GM19328 (cell line): ENCODE measurements at regions not wholly inside any gene's neighbourhood (a gene's known extent, or its start where the extent isn't known, plus 50 kb on each side); places are given as distances from the start of the nearest gene placed in this dataset.

ENCODE experiments used
- ATAC-seq: cut with Tn5 transposase; IDR thresholded peaks from one replicate; pipeline ENCODE4 v1.9.1; 2021; ENCODE audit warnings: mild to moderate bottlenecking, moderate library complexity; ENCODE audit not compliant: unreplicated experiment

- no peak for ATAC-seq
Observed at GRCh38 chr5:2031581-2031980, 148.9 kb upstream of the IRX4 start.

- no peak for ATAC-seq
Observed at GRCh38 chr5:2030131-2030530, 147.4 kb upstream of the IRX4 start.

DNA sequence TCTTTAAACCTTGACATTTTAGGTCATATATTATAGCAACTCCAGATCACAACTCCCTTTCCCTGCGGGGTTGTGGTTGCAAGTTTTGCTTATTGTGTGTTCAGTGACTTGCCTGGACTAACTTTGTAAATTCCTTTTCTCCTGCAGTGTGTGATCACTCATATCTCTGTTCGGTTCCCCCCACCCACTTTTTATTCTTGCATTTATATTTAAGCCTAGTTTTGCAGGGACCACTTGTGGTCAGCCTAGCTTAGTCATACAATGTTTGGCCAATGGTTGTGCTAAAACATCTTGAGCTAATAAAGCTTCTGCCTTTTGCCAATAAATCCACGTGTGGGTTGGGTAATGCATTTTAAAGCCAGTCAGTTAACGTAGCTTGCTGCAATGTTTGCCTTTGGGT lies 146.5 kb upstream of the IRX4 start:
- no peak for ATAC-seq

DNA sequence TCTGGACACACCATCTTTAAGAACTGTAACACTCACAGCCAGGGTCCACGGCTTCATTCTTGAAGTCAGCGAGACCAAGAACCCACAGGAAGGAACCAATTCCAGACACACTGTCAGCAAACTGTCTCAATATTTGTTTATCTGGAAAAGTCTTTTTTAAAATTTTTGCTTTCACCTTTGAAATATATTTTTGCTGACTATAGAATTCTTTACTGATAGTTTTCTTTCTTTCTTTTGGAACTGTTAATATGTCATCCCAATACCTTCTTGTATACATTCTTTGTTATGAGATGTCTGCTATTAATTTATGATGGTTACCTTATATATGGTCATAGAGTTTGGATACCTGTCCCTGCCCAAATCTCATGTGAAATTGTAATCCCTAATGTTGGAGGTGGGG lies 145.1 kb upstream of the IRX4 start:
- no peak for ATAC-seq

GRCh38 chr5:2024986-2025721 lies 142.4 kb upstream of the IRX4 start:
- no peak for ATAC-seq

GRCh38 chr5:2023196-2023595 lies 140.5 kb upstream of the IRX4 start:
- ATAC-seq: no peak

DNA sequence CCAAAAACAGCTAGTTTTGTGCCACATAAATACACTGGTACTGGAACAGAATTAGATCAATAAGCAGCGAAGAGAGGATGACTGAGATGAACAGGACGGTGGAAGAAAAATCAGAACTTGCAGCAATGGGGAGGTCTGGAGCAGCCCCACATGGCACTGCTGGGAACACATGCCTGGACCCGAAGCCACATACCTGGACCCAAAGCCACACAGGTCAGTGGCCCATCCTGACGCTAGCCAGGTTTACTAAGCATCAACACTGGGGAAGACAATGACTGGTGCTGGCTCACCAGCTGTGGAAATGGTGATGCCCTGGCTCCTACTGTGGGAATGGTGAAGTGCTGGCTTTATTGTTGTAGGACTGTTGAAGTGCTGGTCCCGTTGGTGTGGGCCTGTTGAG lies 139.7 kb upstream of the IRX4 start:
- no peak for ATAC-seq

GRCh38 chr5:2021484-2022176 lies 138.9 kb upstream of the IRX4 start:
- ATAC-seq: no peak

- ATAC-seq: no peak
Observed at GRCh38 chr5:2020730-2021129, 138.0 kb upstream of the IRX4 start.

DNA sequence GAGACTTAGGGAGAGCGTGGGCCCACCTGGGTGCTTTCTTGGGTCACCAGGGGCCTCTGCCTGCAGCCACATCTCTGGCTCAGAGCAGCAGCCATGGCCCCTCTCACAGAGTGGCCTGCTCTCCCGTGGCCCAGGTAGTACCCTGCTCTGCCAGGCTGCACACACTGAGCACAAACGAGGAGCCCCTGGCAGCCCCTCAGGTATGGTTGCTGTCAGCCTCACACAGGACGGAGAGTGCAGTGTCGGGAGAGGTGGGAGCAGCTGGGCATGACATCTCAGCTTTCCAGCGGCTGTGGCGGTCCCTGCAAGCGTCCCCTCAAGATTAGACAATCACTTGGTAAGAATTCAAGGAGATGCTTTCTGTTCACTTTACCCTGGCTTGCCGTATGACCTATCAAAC lies 137.0 kb upstream of the IRX4 start:
- ATAC-seq: no peak

DNA sequence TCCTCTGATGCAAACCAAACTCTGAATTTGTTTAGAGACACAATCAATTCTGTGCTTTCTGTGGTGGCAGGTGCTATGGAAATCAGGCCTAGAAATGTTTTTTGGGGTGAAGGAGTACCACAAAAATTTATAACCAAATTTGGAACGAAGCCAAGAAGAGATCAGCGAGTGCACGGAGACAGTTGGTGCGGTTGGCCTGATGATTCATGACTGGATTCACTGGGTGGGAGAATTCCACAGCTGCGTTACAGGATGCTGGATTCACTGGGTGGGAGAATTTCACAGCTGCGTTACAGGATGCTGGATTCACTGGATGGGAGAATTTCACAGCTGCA lies 135.6 kb upstream of the IRX4 start:
- no peak for ATAC-seq

- no peak for ATAC-seq
Observed at GRCh38 chr5:2017540-2018389, 135.0 kb upstream of the IRX4 start.

DNA sequence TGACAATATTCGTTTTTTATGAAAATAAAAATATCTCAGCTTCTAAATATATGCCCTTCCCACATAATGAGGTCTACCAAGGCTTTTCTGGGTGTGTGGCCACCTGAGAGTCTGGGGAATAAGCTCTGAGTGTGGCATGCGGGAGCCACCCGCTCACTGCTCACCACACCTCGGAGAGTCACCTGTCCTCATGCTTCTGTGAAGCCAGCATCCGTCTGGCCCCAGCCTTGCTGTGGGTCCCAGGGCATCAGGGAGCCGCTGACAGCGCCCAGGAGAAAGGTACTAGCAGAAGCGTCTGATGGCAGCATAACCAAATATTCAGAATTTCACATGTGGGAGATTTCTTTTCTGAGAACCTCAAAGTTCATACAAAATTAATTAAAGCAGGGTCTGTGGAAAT lies 133.2 kb upstream of the IRX4 start:
- no peak for ATAC-seq

- no peak for ATAC-seq
Observed at GRCh38 chr5:2015124-2015848, 132.6 kb upstream of the IRX4 start.

GRCh38 chr5:2014058-2014610 lies 131.4 kb upstream of the IRX4 start:
- ATAC-seq: no peak

DNA sequence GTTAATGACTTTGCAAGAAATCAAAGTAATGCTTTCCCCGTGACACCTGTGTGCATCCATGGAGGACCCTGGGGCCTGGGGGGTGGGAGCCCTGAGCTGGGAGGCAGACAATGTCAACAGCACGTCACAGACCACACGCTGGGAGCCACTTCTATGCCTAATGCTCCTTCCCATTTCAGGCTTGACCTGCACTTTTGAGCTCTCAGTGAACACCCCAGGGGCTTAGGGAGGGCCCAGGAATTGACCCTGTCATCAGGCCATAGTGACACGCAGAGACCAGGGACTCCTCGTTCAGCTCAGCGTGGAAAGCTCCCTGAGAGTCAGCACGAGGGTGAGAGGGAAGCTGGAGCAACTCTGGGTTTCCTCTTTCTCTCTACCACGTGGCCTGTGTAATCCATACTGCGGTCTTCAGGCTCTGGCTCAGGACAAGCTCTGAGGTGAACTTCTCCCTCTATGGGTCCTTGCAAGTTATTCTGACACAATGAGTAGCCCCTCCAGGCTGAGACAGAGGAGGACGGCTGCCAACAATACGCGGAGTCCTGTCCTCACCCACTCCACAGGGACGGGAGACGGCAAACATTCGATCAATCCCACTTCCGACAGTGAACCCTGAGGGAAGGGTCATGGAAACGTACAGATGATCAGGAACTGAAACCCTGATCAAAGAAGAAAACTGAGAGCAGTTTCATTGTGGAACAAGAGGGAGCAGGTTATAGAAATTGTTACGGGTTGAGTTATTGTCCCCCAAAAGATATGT lies 130.8 kb upstream of the IRX4 start:
- no peak for ATAC-seq

DNA sequence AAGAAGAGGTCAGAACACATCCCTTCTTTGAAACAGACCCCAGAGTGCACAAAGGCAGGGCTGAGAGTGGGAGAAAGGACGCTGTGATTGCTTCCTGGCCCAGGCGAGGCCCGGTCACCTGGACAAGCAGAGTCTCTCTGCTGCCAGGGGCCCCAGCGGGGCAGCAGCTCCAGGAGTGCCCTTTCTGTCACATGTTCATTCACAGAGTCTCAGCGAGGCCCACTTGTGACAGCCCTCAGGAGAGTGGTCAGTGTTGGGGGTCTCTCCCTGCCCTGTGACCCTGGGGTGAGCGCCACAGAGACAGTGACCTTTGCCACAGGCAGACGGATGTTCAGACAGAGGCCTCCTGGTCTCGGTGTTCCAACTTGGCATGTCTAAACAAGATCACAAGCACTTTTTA lies 130.2 kb upstream of the IRX4 start:
- no peak for ATAC-seq

DNA sequence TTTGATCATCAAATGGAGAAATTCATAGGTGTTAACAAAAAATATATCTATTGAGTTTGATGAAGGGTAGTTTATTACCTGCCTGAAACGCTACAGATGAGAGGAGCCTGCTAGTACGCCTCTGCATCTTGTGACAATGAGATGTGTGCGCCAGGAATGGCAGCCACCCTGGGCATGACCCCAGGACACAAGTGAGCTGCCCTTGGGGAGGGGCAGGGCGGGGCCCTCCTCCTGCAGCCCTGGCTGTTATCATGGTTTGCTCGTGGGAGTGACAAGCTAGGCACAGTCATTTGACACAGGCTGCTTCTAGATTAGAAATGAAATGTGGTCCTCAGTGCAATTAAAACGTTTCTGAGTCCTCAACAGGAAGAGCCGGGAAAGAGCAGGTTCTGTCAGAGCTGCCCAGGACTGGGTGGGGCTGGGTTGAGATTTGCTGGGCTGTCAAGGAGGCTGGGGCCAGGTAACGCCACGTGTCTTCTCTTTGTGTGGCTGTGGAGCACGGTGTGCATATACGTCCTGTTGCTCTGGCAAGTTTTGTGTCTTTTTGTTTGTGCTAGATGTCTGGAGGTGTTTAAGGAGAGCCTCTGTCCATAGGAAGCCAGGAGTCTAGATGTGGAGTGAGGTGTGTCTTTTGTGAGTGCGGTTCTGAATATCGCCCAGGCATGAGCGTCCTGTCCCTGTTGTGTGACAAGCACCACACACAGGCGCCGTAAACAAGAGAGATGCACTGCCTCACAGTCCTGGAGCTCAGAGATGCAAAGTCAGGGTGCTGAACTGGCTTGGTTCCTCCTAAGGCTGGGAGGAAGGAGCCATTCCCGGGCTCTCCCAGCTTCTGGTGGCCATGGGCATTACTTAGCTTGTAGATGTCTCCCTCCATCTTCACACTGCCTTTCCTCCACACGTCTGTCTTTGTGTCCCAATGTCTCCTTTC lies 129.0 kb upstream of the IRX4 start:
- ATAC-seq: no peak

DNA sequence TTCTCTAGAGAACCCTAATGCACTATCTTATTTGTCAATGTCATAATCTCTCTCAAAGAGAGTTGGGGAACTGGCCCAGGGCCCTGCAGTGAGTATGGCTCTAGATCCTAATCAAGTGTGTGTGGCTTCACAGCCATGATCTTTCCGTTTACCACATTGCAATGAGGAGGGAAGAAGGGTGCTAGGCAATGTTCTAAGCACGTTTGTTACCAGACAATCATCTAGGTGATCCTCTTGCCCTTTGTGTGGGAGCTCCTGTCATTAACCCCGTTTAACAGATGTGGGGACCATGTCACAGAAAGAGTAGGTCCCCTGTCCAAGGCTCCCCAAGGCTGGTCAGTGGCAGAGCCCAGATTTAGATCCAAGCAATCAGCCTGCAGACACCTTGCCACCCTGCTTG lies 128.2 kb upstream of the IRX4 start:
- ATAC-seq: no peak
